SK-N-SH (cell line): ENCODE measurements at regions not wholly inside any gene's neighbourhood (a gene's known extent, or its start where the extent isn't known, plus 50 kb on each side); places are given as distances from the start of the nearest gene placed in this dataset.

ENCODE experiments used
- CTCF ChIA-PET: fragments of 300-600, 350-600 bp; formaldehyde crosslinking; extraction: SDS; loops from one replicate; lab custom pipeline; 2021; lab: Yijun Ruan, JAX
- POLR2A ChIA-PET: fragments of 350-600 bp; sonication (Branson Sonifier 250); formaldehyde crosslinking; extraction: SDS; loops from one replicate; lab custom pipeline; 2020; ENCODE audit warnings: antibody characterized with exemption, inconsistent platforms; lab: Yijun Ruan, JAX
- DNase-seq: peaks from one replicate; pipeline ENCODE4 v3.0.0; 2012
- H2AFZ ChIP-seq: fragments of 200-600 bp; sonication (generic); 2 replicates; pipeline ENCODE4 v1.8.1; 2016; ENCODE audit warnings: antibody characterized with exemption, mild to moderate bottlenecking, low read depth
- H3F3A ChIP-seq: fragments of 200-600 bp; sonication (generic); replicated peaks from 2 replicates; pipeline ENCODE3; 2016; ENCODE audit warnings: antibody characterized with exemption, mild to moderate bottlenecking; ENCODE audit not compliant: insufficient read depth
- H3K27ac ChIP-seq, 2 experiments: fragments of 200-500 bp in 1 of 2; fragments of 200-600 bp in 1 of 2; sonication (Bioruptor generic) in 1 of 2; sonication (generic), shearing (Covaris generic) in 1 of 2; 2 replicates each; pipeline versions ENCODE4 v1.5.1 to v1.6.1; 2014 to 2016; ENCODE audit warnings: low read depth in 2 of 2, inconsistent platforms in 1 of 2, low read length in 1 of 2, mild to moderate bottlenecking in 1 of 2, mixed read lengths in 1 of 2
- H3K27me3 ChIP-seq: fragments of 200-600 bp; sonication (generic), shearing (Covaris generic); 2 replicates; pipeline ENCODE4 v1.6.1; 2016; ENCODE audit warnings: mixed run types; ENCODE audit not compliant: insufficient read depth
- H3K36me3 ChIP-seq, 2 experiments: fragments of 200-500 bp in 1 of 2; fragments of 200-600 bp in 1 of 2; sonication (Bioruptor generic) in 1 of 2; sonication (generic) in 1 of 2; replicated peaks in 1 of 2; 2 replicates each; pipeline versions ENCODE3 to v1.5.1; 2014 to 2016; ENCODE audit warnings: low read length in 1 of 2, mild to moderate bottlenecking in 1 of 2; ENCODE audit not compliant: insufficient read depth in 2 of 2, control insufficient read depth in 1 of 2
- H3K4me1 ChIP-seq, 2 experiments: fragments of 200-500 bp in 1 of 2; fragments of 200-600 bp in 1 of 2; sonication (Bioruptor generic) in 1 of 2; sonication (generic), shearing (Covaris generic) in 1 of 2; 2 replicates each; pipeline versions ENCODE4 v1.5.1 to v1.6.1; 2014 to 2016; ENCODE audit warnings: low read depth in 1 of 2, low read length in 1 of 2, mixed run types in 1 of 2; ENCODE audit not compliant: insufficient read depth in 2 of 2, control insufficient read depth in 1 of 2
- H3K4me2 ChIP-seq: fragments of 200-600 bp; sonication (generic), shearing (Covaris generic); 2 replicates; pipeline ENCODE4 v1.6.1; 2017; ENCODE audit warnings: mixed run types
- H3K4me3 ChIP-seq, 2 experiments: fragments of 200-500 bp in 1 of 2; fragments of 200-600 bp in 1 of 2; sonication (Bioruptor generic) in 1 of 2; sonication (generic), shearing (Covaris generic) in 1 of 2; 2 replicates each; pipeline versions ENCODE4 v1.5.1 to v1.8.1; 2014 to 2016; ENCODE audit warnings: low read depth in 2 of 2, inconsistent platforms in 1 of 2, low read length in 1 of 2, mild to moderate bottlenecking in 1 of 2, mixed read lengths in 1 of 2, moderate library complexity in 1 of 2
- H3K79me2 ChIP-seq: fragments of 200-600 bp; sonication (generic); 2 replicates; pipeline ENCODE4 v1.8.1; 2017; ENCODE audit warnings: mild to moderate bottlenecking; ENCODE audit not compliant: insufficient read depth
- H3K9ac ChIP-seq: fragments of 200-600 bp; sonication (generic); 2 replicates; pipeline ENCODE4 v1.6.1; 2017; ENCODE audit warnings: mixed run types
- H3K9me2 ChIP-seq: fragments of 200-600 bp; sonication (generic); 2 replicates; pipeline ENCODE4 v1.6.1; 2017; ENCODE audit warnings: mixed run types
- H3K9me3 ChIP-seq: fragments of 200-600 bp; sonication (generic); 2 replicates; pipeline ENCODE4 v1.6.1; 2017; ENCODE audit warnings: mixed run types, mild to moderate bottlenecking, moderate library complexity
- H4K20me1 ChIP-seq: fragments of 200-600 bp; sonication (generic); 2 replicates; pipeline ENCODE4 v1.6.1; 2017; ENCODE audit warnings: mild to moderate bottlenecking, mixed run types; ENCODE audit not compliant: insufficient read depth
- CHD2 ChIP-seq: fragments of 150-350 bp; IDR thresholded peaks from 2 replicates; pipeline ENCODE4 v1.6.1; 2018; ENCODE audit warnings: low read length; ENCODE audit not compliant: partially characterized antibody
- ELF1 ChIP-seq: IDR thresholded peaks from 2 replicates; pipeline ENCODE4 v1.4.0; 2012
- EP300 ChIP-seq, 2 experiments: IDR thresholded peaks; 2 replicates each; pipeline versions ENCODE4 v1.4.0 to v1.6.1; 2012; ENCODE audit warnings: borderline replicate concordance in 1 of 2, low read depth in 1 of 2, low read length in 1 of 2
- FOXM1 ChIP-seq: IDR thresholded peaks from 2 replicates; pipeline ENCODE4 v1.4.0; 2012; ENCODE audit warnings: low read depth, mild to moderate bottlenecking
- GABPA ChIP-seq: IDR thresholded peaks from 2 replicates; pipeline ENCODE4 v1.4.0; 2012; ENCODE audit warnings: low read depth, mild to moderate bottlenecking
- GATA2 ChIP-seq: sonication (generic); formaldehyde crosslinking; IDR thresholded peaks from 2 replicates; pipeline ENCODE4 v1.5.0; 2020; ENCODE audit warnings: mild to moderate bottlenecking, missing genetic modification reagents
- JUND ChIP-seq: IDR thresholded peaks from 2 replicates; pipeline ENCODE4 v1.4.0; 2012
- NFIC ChIP-seq: IDR thresholded peaks from 2 replicates; pipeline ENCODE4 v1.4.0; 2012; ENCODE audit warnings: borderline replicate concordance
- POLR2AphosphoS5 ChIP-seq: IDR thresholded peaks from 2 replicates; pipeline ENCODE4 v1.6.1; 2012; ENCODE audit warnings: low read depth, low read length
- RCOR1 ChIP-seq: fragments of 150-350 bp; IDR thresholded peaks from 2 replicates; pipeline ENCODE4 v1.6.1; 2017; ENCODE audit warnings: antibody characterized with exemption, low read length
- RFX5 ChIP-seq: IDR thresholded peaks from 2 replicates; pipeline ENCODE4 v1.6.1; 2012; ENCODE audit warnings: mild to moderate bottlenecking, improper control_type of control experiment, low read length
- SIN3A ChIP-seq: IDR thresholded peaks from 2 replicates; pipeline ENCODE4 v1.6.1; 2012; ENCODE audit warnings: low read depth, mild to moderate bottlenecking, low read length, moderate library complexity, borderline replicate concordance
- SMC3 ChIP-seq: IDR thresholded peaks from 2 replicates; pipeline ENCODE4 v1.6.1; 2012; ENCODE audit warnings: low read depth, low read length, improper control_type of control experiment
- TCF12 ChIP-seq: IDR thresholded peaks from 2 replicates; pipeline ENCODE4 v1.4.0; 2012
- TEAD4 ChIP-seq: IDR thresholded peaks from 2 replicates; pipeline ENCODE4 v1.4.0; 2012; ENCODE audit warnings: mild to moderate bottlenecking, borderline replicate concordance; ENCODE audit not compliant: insufficient read depth
- WGBS: methylation state at CpG from one replicate; pipeline ENCODE4 v1.1.6; 2017; ENCODE audit warnings: low lambda C conversion rate; 5-methylcytosine and 5-hydroxymethylcytosine counted together
- TF ChIP-seq, protein P1 (sequence below): IDR thresholded peaks from 2 replicates; pipeline ENCODE4 v1.4.0; 2012; ENCODE audit warnings: low read depth, borderline replicate concordance
- TF ChIP-seq, protein P2 (sequence below): IDR thresholded peaks from 2 replicates; pipeline ENCODE4 v1.4.0; 2012; ENCODE audit warnings: low read depth
- TF ChIP-seq, protein P3 (sequence below): IDR thresholded peaks from 2 replicates; pipeline ENCODE4; 2012
- TF ChIP-seq, protein P4 (sequence below): fragments of 200-600 bp; sonication (generic); IDR thresholded peaks from 2 replicates; pipeline ENCODE4 v1.6.1; 2017; ENCODE audit warnings: antibody characterized with exemption, mild to moderate bottlenecking, moderate library complexity
- TF ChIP-seq, protein P5 (sequence below): IDR thresholded peaks from 2 replicates; pipeline ENCODE4 v1.6.1; 2012; ENCODE audit warnings: mild to moderate bottlenecking, low read depth, low read length, moderate library complexity

DNA sequence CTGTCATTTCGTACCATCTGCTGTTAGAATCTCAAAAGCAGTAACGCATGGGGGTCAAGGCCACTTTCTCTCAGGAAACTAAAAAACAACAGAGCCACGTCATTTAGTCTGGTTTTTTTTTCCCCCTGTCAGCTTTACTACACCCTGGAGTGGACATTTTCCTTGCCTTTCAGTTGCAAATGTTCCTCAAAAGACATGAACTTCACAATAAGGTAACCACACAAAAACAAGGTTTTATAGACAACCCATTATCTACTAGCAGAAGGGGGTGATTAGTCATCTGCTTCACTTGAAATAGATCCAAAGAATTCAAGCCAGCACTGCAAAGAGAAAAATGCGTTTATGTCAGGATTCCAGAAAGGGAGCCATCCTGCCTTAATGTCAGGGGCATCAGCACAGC, 171.8 kb upstream of the CDIN1 start (continued):
- TF ChIP-seq TEAD4 (peak; percentile 83), POLR2AphosphoS5 (peak; percentile 42; the same call in 1 of the 2 replicates), FOXM1 (no peak), RCOR1 (no peak), CHD2 (no peak), GATA2 (CRISPR knock-in tag) (no peak), TCF12 (peak; percentile 81)
- TF ChIP-seq, protein P1, sequence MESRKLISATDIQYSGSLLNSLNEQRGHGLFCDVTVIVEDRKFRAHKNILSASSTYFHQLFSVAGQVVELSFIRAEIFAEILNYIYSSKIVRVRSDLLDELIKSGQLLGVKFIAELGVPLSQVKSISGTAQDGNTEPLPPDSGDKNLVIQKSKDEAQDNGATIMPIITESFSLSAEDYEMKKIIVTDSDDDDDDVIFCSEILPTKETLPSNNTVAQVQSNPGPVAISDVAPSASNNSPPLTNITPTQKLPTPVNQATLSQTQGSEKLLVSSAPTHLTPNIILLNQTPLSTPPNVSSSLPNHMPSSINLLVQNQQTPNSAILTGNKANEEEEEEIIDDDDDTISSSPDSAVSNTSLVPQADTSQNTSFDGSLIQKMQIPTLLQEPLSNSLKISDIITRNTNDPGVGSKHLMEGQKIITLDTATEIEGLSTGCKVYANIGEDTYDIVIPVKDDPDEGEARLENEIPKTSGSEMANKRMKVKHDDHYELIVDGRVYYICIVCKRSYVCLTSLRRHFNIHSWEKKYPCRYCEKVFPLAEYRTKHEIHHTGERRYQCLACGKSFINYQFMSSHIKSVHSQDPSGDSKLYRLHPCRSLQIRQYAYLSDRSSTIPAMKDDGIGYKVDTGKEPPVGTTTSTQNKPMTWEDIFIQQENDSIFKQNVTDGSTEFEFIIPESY: no peak

DNA sequence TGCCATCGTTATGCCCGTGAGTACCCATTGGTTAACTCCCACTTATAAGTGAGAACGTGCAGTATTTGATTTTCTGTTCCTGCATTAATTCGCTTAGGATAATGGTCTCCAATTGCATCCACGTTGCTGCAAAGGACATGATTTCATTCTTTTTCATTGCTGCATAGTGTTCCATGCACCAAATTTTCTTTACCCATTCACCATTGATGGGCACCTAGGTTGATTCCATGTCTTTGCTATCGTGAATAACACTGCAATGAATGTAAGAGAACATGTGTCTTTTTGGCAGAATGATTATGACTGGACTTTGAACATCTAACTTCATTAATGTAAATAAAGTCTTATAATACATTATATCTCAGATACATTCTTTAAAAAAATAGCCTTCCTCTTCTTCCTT, 169.6 kb upstream of the CDIN1 start:
- Histone ChIP-seq H3K9me2 (no peaks in the 10 kb centered on the region), H4K20me1 (no peaks in the 10 kb centered on the region), H3K27ac (no peak overlapping the region), H3K9me3 (no peaks in the 10 kb centered on the region), H2AFZ (no peak overlapping the region), H3K4me3 (no peak overlapping the region), H3K4me1 (peaks cover 0 to 6% of the 10 kb centered on the region in 2 experiments; a peak in 1 of 4 replicates), H3F3A (no peaks in the 10 kb centered on the region), H3K9ac (no peak overlapping the region), H3K27me3 (no peaks in the 10 kb centered on the region), H3K79me2 (no peaks in the 10 kb centered on the region), H3K36me3 (no peaks in the 10 kb centered on the region), H3K4me2 (no peak overlapping the region)
- WGBS: 94% methylated on average over 6 of the region's 6 CpGs
- TF ChIP-seq RFX5 (no peak), JUND (no peak), ELF1 (no peak), SMC3 (no peak)
- TF ChIP-seq, protein P2, sequence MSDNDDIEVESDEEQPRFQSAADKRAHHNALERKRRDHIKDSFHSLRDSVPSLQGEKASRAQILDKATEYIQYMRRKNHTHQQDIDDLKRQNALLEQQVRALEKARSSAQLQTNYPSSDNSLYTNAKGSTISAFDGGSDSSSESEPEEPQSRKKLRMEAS: no peak
- TF ChIP-seq, protein P3, sequence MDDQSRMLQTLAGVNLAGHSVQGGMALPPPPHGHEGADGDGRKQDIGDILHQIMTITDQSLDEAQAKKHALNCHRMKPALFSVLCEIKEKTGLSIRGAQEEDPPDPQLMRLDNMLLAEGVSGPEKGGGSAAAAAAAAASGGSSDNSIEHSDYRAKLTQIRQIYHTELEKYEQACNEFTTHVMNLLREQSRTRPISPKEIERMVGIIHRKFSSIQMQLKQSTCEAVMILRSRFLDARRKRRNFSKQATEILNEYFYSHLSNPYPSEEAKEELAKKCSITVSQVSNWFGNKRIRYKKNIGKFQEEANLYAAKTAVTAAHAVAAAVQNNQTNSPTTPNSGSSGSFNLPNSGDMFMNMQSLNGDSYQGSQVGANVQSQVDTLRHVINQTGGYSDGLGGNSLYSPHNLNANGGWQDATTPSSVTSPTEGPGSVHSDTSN: no peak
- POLR2A ChIA-PET: no interaction called here
- no peak for DNase-seq
- CTCF ChIA-PET: no interaction called here

DNA sequence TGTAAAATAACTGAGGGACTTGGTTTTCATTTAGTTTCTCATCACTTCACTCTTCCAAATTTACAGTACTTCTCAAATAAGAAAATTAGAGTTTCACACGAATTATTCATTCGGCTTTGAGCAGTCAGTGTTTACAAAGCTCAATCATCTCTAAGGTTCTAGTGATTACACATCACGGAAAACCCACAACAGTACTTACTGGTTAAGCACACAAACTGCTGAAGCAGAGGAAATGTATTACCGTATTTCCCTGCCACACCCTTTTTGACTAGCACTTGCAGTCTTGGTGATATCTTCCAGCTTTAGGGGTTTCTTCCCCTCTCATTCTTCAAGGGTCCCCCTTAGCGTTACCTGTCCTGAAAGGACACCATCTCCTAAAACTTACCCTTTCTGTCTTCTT, 164.8 kb upstream of the CDIN1 start:
- no peak overlapping the region for H3K4me2 ChIP-seq
- no peaks in the 10 kb centered on the region for H3K9me2 ChIP-seq
- H3K79me2 ChIP-seq: no peaks in the 10 kb centered on the region
- H3K9me3 ChIP-seq: no peaks in the 10 kb centered on the region
- 84% methylated on average over 5 of the region's 5 CpGs for WGBS
- no peaks in the 10 kb centered on the region for H3K36me3 ChIP-seq
- no peaks in the 10 kb centered on the region for H4K20me1 ChIP-seq
- no peak overlapping the region for H3K4me3 ChIP-seq
- H3K4me1 ChIP-seq: no peaks in the 10 kb centered on the region
- no peak for DNase-seq
- no peaks in the 10 kb centered on the region for H3F3A ChIP-seq
- no peak overlapping the region for H2AFZ ChIP-seq
- no peak overlapping the region for H3K27ac ChIP-seq
- no peaks in the 10 kb centered on the region for H3K27me3 ChIP-seq
- POLR2A ChIA-PET: no interaction called here
- CTCF ChIA-PET: interaction anchor here (1.3 to 1.4 kb wide), 2 partner anchors 12 to 13 kb away, joined by 3 to 5 read pairs; no protein-coding TSS in a partner anchor
- no peak overlapping the region for H3K9ac ChIP-seq
- TF ChIP-seq NFIC (no peak), EP300 (IDR thresholded peaks at IDR 0.05; ENCODE audit: borderline replicate concordance in 1 of 2, low read depth in 1 of 2, low read length in 1 of 2) (no peak), GABPA (no peak), JUND (no peak), RFX5 (no peak), TCF12 (no peak), SIN3A (no peak)
- TF ChIP-seq, protein P4, sequence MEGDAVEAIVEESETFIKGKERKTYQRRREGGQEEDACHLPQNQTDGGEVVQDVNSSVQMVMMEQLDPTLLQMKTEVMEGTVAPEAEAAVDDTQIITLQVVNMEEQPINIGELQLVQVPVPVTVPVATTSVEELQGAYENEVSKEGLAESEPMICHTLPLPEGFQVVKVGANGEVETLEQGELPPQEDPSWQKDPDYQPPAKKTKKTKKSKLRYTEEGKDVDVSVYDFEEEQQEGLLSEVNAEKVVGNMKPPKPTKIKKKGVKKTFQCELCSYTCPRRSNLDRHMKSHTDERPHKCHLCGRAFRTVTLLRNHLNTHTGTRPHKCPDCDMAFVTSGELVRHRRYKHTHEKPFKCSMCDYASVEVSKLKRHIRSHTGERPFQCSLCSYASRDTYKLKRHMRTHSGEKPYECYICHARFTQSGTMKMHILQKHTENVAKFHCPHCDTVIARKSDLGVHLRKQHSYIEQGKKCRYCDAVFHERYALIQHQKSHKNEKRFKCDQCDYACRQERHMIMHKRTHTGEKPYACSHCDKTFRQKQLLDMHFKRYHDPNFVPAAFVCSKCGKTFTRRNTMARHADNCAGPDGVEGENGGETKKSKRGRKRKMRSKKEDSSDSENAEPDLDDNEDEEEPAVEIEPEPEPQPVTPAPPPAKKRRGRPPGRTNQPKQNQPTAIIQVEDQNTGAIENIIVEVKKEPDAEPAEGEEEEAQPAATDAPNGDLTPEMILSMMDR: no peak
- TF ChIP-seq, protein P5, sequence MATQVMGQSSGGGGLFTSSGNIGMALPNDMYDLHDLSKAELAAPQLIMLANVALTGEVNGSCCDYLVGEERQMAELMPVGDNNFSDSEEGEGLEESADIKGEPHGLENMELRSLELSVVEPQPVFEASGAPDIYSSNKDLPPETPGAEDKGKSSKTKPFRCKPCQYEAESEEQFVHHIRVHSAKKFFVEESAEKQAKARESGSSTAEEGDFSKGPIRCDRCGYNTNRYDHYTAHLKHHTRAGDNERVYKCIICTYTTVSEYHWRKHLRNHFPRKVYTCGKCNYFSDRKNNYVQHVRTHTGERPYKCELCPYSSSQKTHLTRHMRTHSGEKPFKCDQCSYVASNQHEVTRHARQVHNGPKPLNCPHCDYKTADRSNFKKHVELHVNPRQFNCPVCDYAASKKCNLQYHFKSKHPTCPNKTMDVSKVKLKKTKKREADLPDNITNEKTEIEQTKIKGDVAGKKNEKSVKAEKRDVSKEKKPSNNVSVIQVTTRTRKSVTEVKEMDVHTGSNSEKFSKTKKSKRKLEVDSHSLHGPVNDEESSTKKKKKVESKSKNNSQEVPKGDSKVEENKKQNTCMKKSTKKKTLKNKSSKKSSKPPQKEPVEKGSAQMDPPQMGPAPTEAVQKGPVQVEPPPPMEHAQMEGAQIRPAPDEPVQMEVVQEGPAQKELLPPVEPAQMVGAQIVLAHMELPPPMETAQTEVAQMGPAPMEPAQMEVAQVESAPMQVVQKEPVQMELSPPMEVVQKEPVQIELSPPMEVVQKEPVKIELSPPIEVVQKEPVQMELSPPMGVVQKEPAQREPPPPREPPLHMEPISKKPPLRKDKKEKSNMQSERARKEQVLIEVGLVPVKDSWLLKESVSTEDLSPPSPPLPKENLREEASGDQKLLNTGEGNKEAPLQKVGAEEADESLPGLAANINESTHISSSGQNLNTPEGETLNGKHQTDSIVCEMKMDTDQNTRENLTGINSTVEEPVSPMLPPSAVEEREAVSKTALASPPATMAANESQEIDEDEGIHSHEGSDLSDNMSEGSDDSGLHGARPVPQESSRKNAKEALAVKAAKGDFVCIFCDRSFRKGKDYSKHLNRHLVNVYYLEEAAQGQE: no peak
